GM12878 (cell line): ENCODE measurements at regions not wholly inside any gene's neighbourhood (a gene's known extent, or its start where the extent isn't known, plus 50 kb on each side); places are given as distances from the start of the nearest gene placed in this dataset.

Experiments used
- ATAC-seq: fragments of 200-7000 bp; cut with Tn5 transposase; 3 replicates; pipeline ENCODE4 v1.9.1; 2020; ENCODE audit warnings: mild to moderate bottlenecking, moderate library complexity
- BruUV-seq: library from RNA; stranded (reverse); fragments of 400-500 nt; replicated peaks from 2 replicates; lab custom pipeline; 2021; lab: Mats Ljungman, UMichigan
- CTCF ChIA-PET: fragments of 300-600 bp; sonication (Branson Sonifier 250); formaldehyde crosslinking; extraction: SDS; loops from one replicate; lab custom pipeline; 2021; ENCODE audit warnings: inconsistent platforms; lab: Yijun Ruan, JAX
- POLR2A ChIA-PET: fragments of 350-600 bp; formaldehyde crosslinking; extraction: SDS; loops from one replicate; lab custom pipeline; 2021; ENCODE audit warnings: inconsistent platforms; lab: Charles Lee
- RAD21 ChIA-PET: fragments of 300-600 bp; sonication (Branson Sonifier 250); formaldehyde crosslinking; loops from one replicate; lab custom pipeline; 2023; ENCODE audit warnings: antibody characterized with exemption; ENCODE audit not compliant: unreplicated experiment; lab: Charles Lee
- SMC1A ChIA-PET: fragments of 300-600 bp; sonication (Branson Sonifier 250); formaldehyde crosslinking; loops from one replicate; lab custom pipeline; 2023; ENCODE audit not compliant: unreplicated experiment, uncharacterized antibody; lab: Charles Lee
- DNase-seq: peaks from one replicate; pipeline ENCODE4 v3.0.0-alpha.2; 2011; ENCODE audit warnings: low read depth, low spot score
- FAIRE-seq: peaks from 3 replicates; lab custom pipeline; 2011; peaks lifted over from hg19 to GRCh38; lab: Jason Lieb, UNC
- H2AFZ ChIP-seq: 2 replicates; pipeline ENCODE4 v1.6.0; 2011; ENCODE audit warnings: low read depth, low read length, control low read depth; ENCODE audit not compliant: control insufficient read depth
- H3K27ac ChIP-seq: 2 replicates; pipeline ENCODE4 v1.5.1; 2011; ENCODE audit warnings: control low read depth; ENCODE audit not compliant: control insufficient read depth, insufficient read depth
- H3K27me3 ChIP-seq, 2 experiments: replicated peaks in 1 of 2; 2 replicates each; pipeline versions ENCODE4 v1.6.0 to v1.6.1; 2011; ENCODE audit warnings: low read length in 1 of 2; ENCODE audit not compliant: control insufficient read depth in 2 of 2, insufficient read depth in 2 of 2
- H3K36me3 ChIP-seq, 2 experiments: 2 replicates each; pipeline ENCODE4 v1.5.1; 2011; ENCODE audit warnings: low read length in 1 of 2; ENCODE audit not compliant: control insufficient read depth in 2 of 2, insufficient read depth in 2 of 2
- H3K4me1 ChIP-seq: 2 replicates; pipeline ENCODE4 v1.6.1; 2011; ENCODE audit warnings: mild to moderate bottlenecking, low read length, moderate library complexity, mixed read lengths; ENCODE audit not compliant: control insufficient read depth, insufficient read depth
- H3K4me2 ChIP-seq: 2 replicates; pipeline ENCODE4 v1.6.0; 2011; ENCODE audit warnings: control low read depth; ENCODE audit not compliant: control insufficient read depth, insufficient read depth
- H3K4me3 ChIP-seq: fragments of 200-600 bp; sonication (generic); 2 replicates; pipeline ENCODE4 v1.5.1; 2016
- H3K79me2 ChIP-seq: 2 replicates; pipeline ENCODE4 v1.6.0; 2011; ENCODE audit warnings: low read length; ENCODE audit not compliant: control insufficient read depth, insufficient read depth
- H3K9ac ChIP-seq: 2 replicates; pipeline ENCODE4 v1.8.0; 2011; ENCODE audit warnings: low read length, control low read depth, mixed read lengths; ENCODE audit not compliant: control insufficient read depth, insufficient read depth
- H3K9me3 ChIP-seq: replicated peaks from 3 replicates; pipeline ENCODE4 v1.5.1; 2011; ENCODE audit warnings: mild to moderate bottlenecking, low read length; ENCODE audit not compliant: control insufficient read depth, insufficient read depth
- H4K20me1 ChIP-seq: 2 replicates; pipeline ENCODE4 v1.6.0; 2011; ENCODE audit not compliant: control insufficient read depth, insufficient read depth
- CEBPB ChIP-seq, 2 experiments: fragments of 150-350 bp in 1 of 2; IDR thresholded peaks; 2 replicates each; pipeline ENCODE4 v1.6.1; 2012 to 2014; ENCODE audit warnings: low read depth in 2 of 2, low read length in 2 of 2, borderline replicate concordance in 1 of 2, inconsistent platforms in 1 of 2
- CUX1 ChIP-seq: IDR thresholded peaks from 2 replicates; pipeline ENCODE4 v1.6.1; 2012; ENCODE audit warnings: improper control_type of control experiment, low read depth, low read length; ENCODE audit not compliant: insufficient replicate concordance
- DPF2 ChIP-seq: fragments of 450-650 bp; IDR thresholded peaks from 2 replicates; pipeline ENCODE4 v1.6.1; 2017; ENCODE audit warnings: mild to moderate bottlenecking
- EGR1 ChIP-seq, 2 experiments: IDR thresholded peaks; 1 replicate in 1 of 2; 2 replicates in 1 of 2; pipeline ENCODE4 v1.6.1; 2011 to 2012; ENCODE audit warnings: low read depth in 2 of 2, low read length in 2 of 2, borderline replicate concordance in 1 of 2, mild to moderate bottlenecking in 1 of 2, moderate library complexity in 1 of 2
- ETV6 ChIP-seq, 2 experiments: fragments of 450-650 bp in 1 of 2; IDR thresholded peaks in 1 of 2; conservative IDR thresholded peaks in 1 of 2; 2 replicates each; pipeline ENCODE4 v1.6.1; 2014; ENCODE audit warnings: antibody characterized with exemption in 1 of 2, borderline replicate concordance in 1 of 2, low read depth in 1 of 2, mild to moderate bottlenecking in 1 of 2, moderate library complexity in 1 of 2
- MEF2A ChIP-seq: IDR thresholded peaks from 2 replicates; pipeline ENCODE4 v1.6.1; 2011; ENCODE audit warnings: low read depth, mild to moderate bottlenecking, low read length, moderate library complexity; ENCODE audit not compliant: insufficient read depth
- PRDM15 ChIP-seq: fragments of 450-650 bp; formaldehyde crosslinking; IDR thresholded peaks from 2 replicates; pipeline ENCODE4 v1.4.0; 2020; ENCODE audit warnings: mild to moderate bottlenecking, moderate library complexity
- RFX5 ChIP-seq: IDR thresholded peaks from 2 replicates; pipeline ENCODE4 v1.6.1; 2011; ENCODE audit warnings: low read depth, low read length, improper control_type of control experiment
- SIN3A ChIP-seq: IDR thresholded peaks from 2 replicates; pipeline ENCODE4 v1.6.1; 2012; ENCODE audit warnings: low read depth, low read length, improper control_type of control experiment
- SMAD1 ChIP-seq: fragments of 450-650 bp; IDR thresholded peaks from 2 replicates; pipeline ENCODE4 v1.6.1; 2018; ENCODE audit warnings: mild to moderate bottlenecking, low read depth; ENCODE audit not compliant: partially characterized antibody
- STAT3 ChIP-seq: IDR thresholded peaks from 2 replicates; pipeline ENCODE4 v1.6.1; 2011; ENCODE audit warnings: low read depth, low read length, improper control_type of control experiment
- ZSCAN29 ChIP-seq: fragments of 450-650 bp; IDR thresholded peaks from 2 replicates; pipeline ENCODE4 v1.6.1; 2017; ENCODE audit warnings: mild to moderate bottlenecking, moderate library complexity
- WGBS: methylation state at CpG from one replicate; pipeline ENCODE4 v1.1.6; 2016; ENCODE audit warnings: low lambda C conversion rate; ENCODE audit not compliant: insufficient replicate concordance, insufficient coverage; ENCODE audit errors: missing lambda C conversion rate; 5-methylcytosine and 5-hydroxymethylcytosine counted together
- in situ Hi-C: fragments of 300-500 bp; cut with MboI; formaldehyde crosslinking; loops from 9 replicates; pipeline ENCODE4 v1.14.3; 2018; ENCODE audit warnings: mixed read lengths
- intact Hi-C: fragments of 100-400 bp; cut with micrococcal nuclease; formaldehyde crosslinking; loops from one replicate; pipeline ENCODE4 v1.14.2; 2022; ENCODE audit not compliant: unreplicated experiment

- H3K4me1 ChIP-seq: no peaks in the 10 kb centered on the region
- H2AFZ ChIP-seq: no peak overlapping the region
- POLR2A ChIA-PET: no interaction called here
- H3K27me3 ChIP-seq: no peaks in the 10 kb centered on the region; a peak in 1 of 4 replicates
- in situ Hi-C loops: no loop called here
- FAIRE-seq (no peak), ATAC-seq (no peak)
- RAD21 ChIA-PET: no interaction called here
- TF ChIP-seq PRDM15 (no peak), STAT3 (no peak), SIN3A (no peak), CUX1 (no peak), ZSCAN29 (no peak), CEBPB (IDR thresholded peaks at IDR 0.05; ENCODE audit: borderline replicate concordance in 1 of 2, low read depth in 2 of 2, low read length in 2 of 2) (no peak), RFX5 (no peak), ETV6 (conservative IDR thresholded peaks at IDR 0.05 in 1 of 2, IDR thresholded peaks at IDR 0.05 in 1 of 2; ENCODE audit: borderline replicate concordance in 1 of 2, low read depth in 1 of 2) (no peak), MEF2A (no peak), EGR1 (IDR thresholded peaks at IDR 0.05; ENCODE audit: borderline replicate concordance in 1 of 2, low read depth in 2 of 2, low read length in 2 of 2) (no peak), DPF2 (no peak), SMAD1 (no peak)
- TF ChIP-seq, all 136 proteins: peak for 0
- no peak overlapping the region for H3K27ac ChIP-seq
- 30% methylated on average over 8 of the region's 8 CpGs for WGBS
- no peaks in the 10 kb centered on the region for H3K9me3 ChIP-seq
- H3K9ac ChIP-seq: no peak overlapping the region
- H3K4me3 ChIP-seq: no peak overlapping the region
- H3K79me2 ChIP-seq: no peaks in the 10 kb centered on the region
- intact Hi-C loops: no loop called here
- no peak overlapping the region for H3K4me2 ChIP-seq
- no peak for DNase-seq
- CTCF ChIA-PET: no interaction called here
- no TSS peak for BruUV-seq
- no peaks in the 10 kb centered on the region for H3K36me3 ChIP-seq
- no peaks in the 10 kb centered on the region for H4K20me1 ChIP-seq
- SMC1A ChIA-PET: no interaction called here
Measured at GRCh38 chr9:135387976-135388375, 91.6 kb upstream of the PPP1R26 start.
